NB4 (cell line): ENCODE measurements at regions not wholly inside any gene's neighbourhood (a gene's known extent, or its start where the extent isn't known, plus 50 kb on each side); places are given as distances from the start of the nearest gene placed in this dataset.
"Not testable (repeated sequence)": the region's sequence is repeated elsewhere in the genome, so short reads cannot be mapped to it uniquely, and the experiment has no call there.

ENCODE experiments used
- DNase-seq: peaks from one replicate; pipeline ENCODE4 v3.0.0; 2010; ENCODE audit warnings: low read depth
- H3K4me3 ChIP-seq: one replicate; pipeline ENCODE4 v1.5.1; 2011; ENCODE audit warnings: mild to moderate bottlenecking, low read depth, low read length, moderate library complexity
- MYC ChIP-seq: IDR thresholded peaks from 2 replicates; pipeline ENCODE4 v1.6.1; 2011; ENCODE audit warnings: low read depth, low read length
- POLR2A ChIP-seq: IDR thresholded peaks from 2 replicates; pipeline ENCODE4 v1.6.1; 2011; ENCODE audit warnings: mild to moderate bottlenecking; ENCODE audit not compliant: insufficient read length; ENCODE audit errors: extremely low read depth
- TF ChIP-seq, protein P1 (sequence below): IDR thresholded peaks from 2 replicates; pipeline ENCODE4 v1.6.1; 2011; ENCODE audit warnings: low read depth, low read length
- TF ChIP-seq, protein P2 (sequence below): IDR thresholded peaks from one replicate; pipeline ENCODE4 v1.5.1; 2012; ENCODE audit warnings: low read depth, low read length

DNA sequence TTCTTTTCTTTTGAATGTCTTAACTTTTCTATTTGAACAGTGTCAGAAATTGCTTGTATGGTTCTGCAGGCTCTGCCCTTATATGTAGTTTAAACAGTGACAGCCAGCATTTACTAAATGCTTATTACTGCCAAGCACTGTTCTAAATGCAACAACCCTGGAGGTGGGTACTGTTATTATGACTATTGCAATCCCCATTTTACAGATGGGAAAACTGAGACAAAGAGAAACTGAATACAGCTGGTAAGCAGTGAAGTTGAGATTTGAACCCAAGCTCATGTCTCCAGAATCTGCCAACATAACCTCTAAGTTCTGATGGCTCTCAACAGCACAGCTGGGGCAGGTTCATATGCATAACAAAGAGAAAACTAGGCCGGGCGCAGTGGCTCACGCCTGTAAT, 105.7 kb upstream of the GATA6 start:
- DNase-seq, result no peak
- H3K4me3 ChIP-seq, result no peak overlapping the region
- no peak for TF ChIP-seq POLR2A
- TF ChIP-seq, protein P1, sequence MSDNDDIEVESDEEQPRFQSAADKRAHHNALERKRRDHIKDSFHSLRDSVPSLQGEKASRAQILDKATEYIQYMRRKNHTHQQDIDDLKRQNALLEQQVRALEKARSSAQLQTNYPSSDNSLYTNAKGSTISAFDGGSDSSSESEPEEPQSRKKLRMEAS, result no peak

DNA sequence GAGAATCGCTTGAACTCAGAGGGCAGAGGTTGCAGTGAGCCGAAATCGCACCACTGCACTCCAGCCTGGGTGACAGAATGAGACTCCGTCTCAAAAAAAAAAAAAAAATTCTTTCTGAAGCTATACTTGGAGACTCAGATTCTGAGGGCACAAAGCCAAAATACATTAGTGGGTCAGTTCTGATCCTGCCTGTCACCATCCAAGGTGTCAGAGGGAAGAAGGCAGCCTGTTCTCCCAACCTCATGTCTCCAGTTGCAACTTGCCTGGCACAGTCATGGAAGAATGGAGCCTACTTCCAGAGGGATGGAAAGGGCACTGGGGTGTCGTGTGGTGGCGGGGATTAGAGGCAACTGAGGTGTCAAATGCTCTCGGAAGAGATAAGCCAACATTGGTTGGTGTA, 104.8 kb upstream of the GATA6 start:
- no peak overlapping the region for H3K4me3 ChIP-seq
- no peak for DNase-seq
- TF ChIP-seq, protein P1, result no peak
- TF ChIP-seq, protein P2, sequence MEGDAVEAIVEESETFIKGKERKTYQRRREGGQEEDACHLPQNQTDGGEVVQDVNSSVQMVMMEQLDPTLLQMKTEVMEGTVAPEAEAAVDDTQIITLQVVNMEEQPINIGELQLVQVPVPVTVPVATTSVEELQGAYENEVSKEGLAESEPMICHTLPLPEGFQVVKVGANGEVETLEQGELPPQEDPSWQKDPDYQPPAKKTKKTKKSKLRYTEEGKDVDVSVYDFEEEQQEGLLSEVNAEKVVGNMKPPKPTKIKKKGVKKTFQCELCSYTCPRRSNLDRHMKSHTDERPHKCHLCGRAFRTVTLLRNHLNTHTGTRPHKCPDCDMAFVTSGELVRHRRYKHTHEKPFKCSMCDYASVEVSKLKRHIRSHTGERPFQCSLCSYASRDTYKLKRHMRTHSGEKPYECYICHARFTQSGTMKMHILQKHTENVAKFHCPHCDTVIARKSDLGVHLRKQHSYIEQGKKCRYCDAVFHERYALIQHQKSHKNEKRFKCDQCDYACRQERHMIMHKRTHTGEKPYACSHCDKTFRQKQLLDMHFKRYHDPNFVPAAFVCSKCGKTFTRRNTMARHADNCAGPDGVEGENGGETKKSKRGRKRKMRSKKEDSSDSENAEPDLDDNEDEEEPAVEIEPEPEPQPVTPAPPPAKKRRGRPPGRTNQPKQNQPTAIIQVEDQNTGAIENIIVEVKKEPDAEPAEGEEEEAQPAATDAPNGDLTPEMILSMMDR, result no peak
- TF ChIP-seq MYC (no peak), POLR2A (no peak)

DNA sequence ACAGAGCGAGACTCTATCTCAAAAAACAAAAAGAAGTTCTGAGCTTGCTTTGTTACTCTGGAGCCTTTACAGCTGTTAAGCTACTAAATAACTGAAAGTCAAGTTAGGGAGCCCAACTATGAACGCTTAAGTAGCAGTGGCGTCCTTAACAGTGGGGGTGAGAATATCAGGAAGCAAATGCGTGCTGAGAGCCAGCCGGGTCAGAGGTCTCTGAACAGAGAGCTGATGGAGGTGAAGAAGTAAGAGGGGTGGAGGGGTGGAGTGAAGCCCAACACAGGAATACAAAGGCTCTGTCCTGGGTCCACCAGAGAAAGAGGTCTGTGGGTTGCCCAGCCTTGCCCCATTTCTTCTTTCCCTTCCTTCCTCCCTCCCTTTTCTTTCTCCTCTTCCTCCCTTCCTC, 104.1 kb upstream of the GATA6 start:
- TF ChIP-seq, protein P2, result no peak
- TF ChIP-seq MYC (no peak), POLR2A (no peak)
- TF ChIP-seq, protein P1, result no peak
- no peak overlapping the region for H3K4me3 ChIP-seq
- DNase-seq, result no peak

DNA sequence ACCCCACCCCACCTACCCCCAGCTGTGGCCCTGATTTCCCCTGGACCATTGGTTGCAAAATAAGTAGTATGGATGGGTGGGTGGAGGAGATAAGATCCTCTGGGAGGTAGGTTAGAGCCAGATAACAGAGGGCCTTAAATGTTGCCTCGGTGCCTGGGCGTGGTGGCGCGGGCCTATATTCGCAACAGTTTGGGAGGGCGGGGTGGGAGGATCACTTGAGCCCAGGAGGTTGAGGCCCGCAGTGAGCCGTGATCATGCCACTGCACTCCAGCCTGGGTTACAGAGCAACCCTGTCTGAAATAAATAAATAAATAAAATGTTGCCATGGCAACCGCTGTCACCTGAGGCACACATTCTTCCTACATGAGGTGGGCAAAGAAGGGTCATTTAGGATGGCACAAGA, 103.3 kb upstream of the GATA6 start:
- DNase-seq, result no peak
- TF ChIP-seq MYC, result no peak
- TF ChIP-seq, protein P1, result no peak
- no peak for TF ChIP-seq POLR2A
- TF ChIP-seq, protein P2, result no peak
- H3K4me3 ChIP-seq, result no peak overlapping the region

DNA sequence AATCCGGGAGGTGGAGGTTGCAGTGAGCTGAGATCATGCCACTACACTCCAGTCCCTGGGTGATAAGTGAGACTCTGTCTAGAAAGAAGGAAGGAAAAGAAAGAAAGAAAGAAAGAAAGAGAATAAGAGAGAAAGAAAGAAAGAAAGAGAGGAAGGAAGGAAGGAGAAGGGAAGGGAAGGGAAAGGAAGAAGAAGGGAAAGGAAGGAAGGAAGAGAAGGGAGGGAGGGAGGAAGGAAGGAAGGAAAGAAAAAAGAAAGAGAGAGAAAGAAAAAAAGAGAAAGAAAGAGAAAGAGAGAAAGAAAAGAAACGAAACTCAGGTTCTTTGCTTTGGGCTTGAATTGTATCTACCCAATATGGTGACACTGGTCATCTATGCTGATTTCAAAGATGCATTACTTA, 102.3 kb upstream of the GATA6 start:
- TF ChIP-seq, protein P2, result no peak
- TF ChIP-seq, protein P1, result no peak
- TF ChIP-seq MYC (no peak), POLR2A (no peak)
- H3K4me3 ChIP-seq, result no peak overlapping the region
- no peak for DNase-seq

DNA sequence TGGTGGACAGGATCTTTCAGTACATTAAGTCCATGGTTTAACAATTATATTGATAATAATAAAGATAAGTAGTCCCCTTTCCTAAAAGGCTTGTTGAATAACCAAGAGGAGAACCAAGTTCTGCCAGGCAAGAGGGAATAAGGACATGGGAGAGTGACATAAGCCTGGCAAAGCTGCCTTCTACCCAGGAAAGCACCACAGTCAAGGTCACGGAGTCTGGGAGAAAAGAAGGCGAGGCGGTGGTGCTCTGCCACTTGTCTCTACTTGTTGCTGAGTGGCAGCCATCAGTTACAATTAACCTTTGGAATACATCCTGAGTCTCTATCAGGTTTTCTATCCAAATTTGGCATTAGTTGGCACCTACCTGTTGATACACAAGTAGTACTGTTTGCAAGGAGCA, 101.7 kb upstream of the GATA6 start:
- TF ChIP-seq, protein P2, result no peak
- TF ChIP-seq POLR2A, result no peak
- TF ChIP-seq MYC, result no peak
- TF ChIP-seq, protein P1, result no peak
- H3K4me3 ChIP-seq, result no peak overlapping the region
- no peak for DNase-seq

DNA sequence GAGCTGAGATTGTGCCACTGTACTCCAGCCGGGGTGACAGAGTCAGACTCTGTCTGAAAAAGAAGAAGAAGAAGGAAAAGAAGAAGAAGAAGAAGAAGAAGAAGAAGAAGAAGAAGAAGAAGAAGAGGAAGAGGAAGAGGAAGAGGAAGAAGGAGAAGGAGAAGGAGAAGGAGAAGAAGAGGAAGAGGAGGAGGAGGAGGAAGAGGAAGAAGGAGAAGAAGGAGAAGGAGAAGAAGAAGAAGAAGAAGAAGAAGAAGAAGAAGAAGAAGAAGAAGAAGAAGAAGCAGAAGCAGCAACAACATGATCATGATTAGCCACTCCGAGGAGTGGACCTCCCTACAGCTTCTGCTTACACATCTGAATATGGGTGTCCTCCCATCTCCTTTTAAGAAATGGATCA, 100.6 kb upstream of the GATA6 start:
- not testable (repeated sequence) for H3K4me3 ChIP-seq, DNase-seq
